ENCODE measurements at regions not wholly inside any gene's neighbourhood (a gene's known extent, or its start where the extent isn't known, plus 50 kb on each side); places are given as distances from the start of the nearest gene placed in this dataset.

GRCh38 chr2:217127744-217128143 lies 267.9 kb upstream of the TNP1 start:
- Histone ChIP-seq H3K36me3 (no peaks in the 10 kb centered on the region), H3K4me3 (no peak overlapping the region), H3K27ac (no peak overlapping the region), H3K9me3 (no peaks in the 10 kb centered on the region), H3K4me1 (no peaks in the 10 kb centered on the region), H3K27me3 (no peaks in the 10 kb centered on the region)
- DNase-seq, result no peak
- WGBS, 2 donors, result 82 to 92% methylated on average over 2 of the region's 2 CpGs
- no peak for ATAC-seq (ENCODE audit: low FRiP score in 2 of 2)
- TF ChIP-seq POLR2AphosphoS5 (IDR thresholded peaks at IDR 0.05) (no peak), CTCF (IDR thresholded peaks at IDR 0.05) (no peak), POLR2A (IDR thresholded peaks at IDR 0.05) (no peak), EP300 (IDR thresholded peaks at IDR 0.05) (no peak)

GRCh38 chr2:217125014-217125413 lies 265.1 kb upstream of the TNP1 start:
- H3K27me3 ChIP-seq, result no peaks in the 10 kb centered on the region
- WGBS, 2 donors, result 80 to 95% methylated on average over 3 of the region's 3 CpGs
- H3K27ac ChIP-seq, result no peak overlapping the region

GRCh38 chr2:217124050-217124449 lies 264.2 kb upstream of the TNP1 start:
- Histone ChIP-seq H3K4me3 (no peak overlapping the region), H3K27me3 (no peaks in the 10 kb centered on the region), H3K9me3 (no peaks in the 10 kb centered on the region), H3K36me3 (no peaks in the 10 kb centered on the region), H3K27ac (no peak overlapping the region), H3K4me1 (no peaks in the 10 kb centered on the region)
- TF ChIP-seq EP300 (IDR thresholded peaks at IDR 0.05), result no peak
- TF ChIP-seq POLR2A (IDR thresholded peaks at IDR 0.05), result no peak
- no peak for TF ChIP-seq CTCF (IDR thresholded peaks at IDR 0.05)
- no peak for TF ChIP-seq POLR2AphosphoS5 (IDR thresholded peaks at IDR 0.05)
- 85 to 88% methylated on average over 2 of the region's 2 CpGs for WGBS, 2 donors
- ATAC-seq (ENCODE audit: low FRiP score in 2 of 2), result no peak
- DNase-seq, result no peak

More at GRCh38 chr2:217125014-217125413, 265.1 kb upstream of the TNP1 start:
- H3K4me3 ChIP-seq, result no peak overlapping the region
- H3K36me3 ChIP-seq, result no peaks in the 10 kb centered on the region
- no peak for DNase-seq
- no peaks in the 10 kb centered on the region for H3K4me1 ChIP-seq
- ATAC-seq (ENCODE audit: low FRiP score in 2 of 2), result no peak
- H3K9me3 ChIP-seq, result no peaks in the 10 kb centered on the region
- TF ChIP-seq CTCF (IDR thresholded peaks at IDR 0.05) (no peak), POLR2AphosphoS5 (IDR thresholded peaks at IDR 0.05) (no peak), EP300 (IDR thresholded peaks at IDR 0.05) (no peak), POLR2A (IDR thresholded peaks at IDR 0.05) (no peak)

- DNase-seq (no peak), ATAC-seq (ENCODE audit: low FRiP score in 2 of 2) (no peak)
- WGBS, 2 donors, result 66 to 95% methylated on average over 2 of the region's 2 CpGs
- no peaks in the 10 kb centered on the region for H3K9me3 ChIP-seq
- no peak overlapping the region for H3K4me3 ChIP-seq
- TF ChIP-seq POLR2AphosphoS5 (IDR thresholded peaks at IDR 0.05), result no peak
- no peak for TF ChIP-seq CTCF (IDR thresholded peaks at IDR 0.05)
- no peak for TF ChIP-seq EP300 (IDR thresholded peaks at IDR 0.05)
- no peak for TF ChIP-seq POLR2A (IDR thresholded peaks at IDR 0.05)
- H3K4me1 ChIP-seq, result no peaks in the 10 kb centered on the region
- H3K27ac ChIP-seq, result no peak overlapping the region
- H3K27me3 ChIP-seq, result no peaks in the 10 kb centered on the region
- no peaks in the 10 kb centered on the region for H3K36me3 ChIP-seq
Measured at GRCh38 chr2:217121565-217121964, 261.7 kb upstream of the TNP1 start.

GRCh38 chr2:217120429-217120828 lies 260.6 kb upstream of the TNP1 start:
- no peak for DNase-seq
- Histone ChIP-seq H3K4me3 (no peak overlapping the region), H3K9me3 (no peaks in the 10 kb centered on the region), H3K36me3 (no peaks in the 10 kb centered on the region), H3K27me3 (no peaks in the 10 kb centered on the region), H3K4me1 (no peaks in the 10 kb centered on the region), H3K27ac (no peak overlapping the region)
- 89% methylated on average over 4 of the region's 4 CpGs for WGBS, 2 donors
- TF ChIP-seq CTCF (IDR thresholded peaks at IDR 0.05), result no peak
- TF ChIP-seq POLR2A (IDR thresholded peaks at IDR 0.05), result no peak
- TF ChIP-seq POLR2AphosphoS5 (IDR thresholded peaks at IDR 0.05), result no peak
- TF ChIP-seq EP300 (IDR thresholded peaks at IDR 0.05), result no peak
- ATAC-seq (ENCODE audit: low FRiP score in 2 of 2), result no peak
